Trophoblast cell (in vitro differentiated cells and primary cell): ENCODE measurements at regions not wholly inside any gene's neighbourhood (a gene's known extent, or its start where the extent isn't known, plus 50 kb on each side); places are given as distances from the start of the nearest gene placed in this dataset.

Experiments used
- DNase-seq, 2 donors: peaks; one replicate each; pipeline ENCODE4 v3.0.0-alpha.2; 2016
- H2AFZ ChIP-seq: 2 replicates; pipeline ENCODE4 v1.6.1; 2013; ENCODE audit warnings: low read length, moderate library complexity, mild to moderate bottlenecking; ENCODE audit not compliant: insufficient read depth, poor library complexity
- H2AK5ac ChIP-seq: 2 replicates; pipeline ENCODE4 v1.6.1; 2013; ENCODE audit warnings: mild to moderate bottlenecking, low read length
- H2BK120ac ChIP-seq: 2 replicates; pipeline ENCODE4 v1.6.1; 2013; ENCODE audit warnings: low read length, mild to moderate bottlenecking, moderate library complexity; ENCODE audit not compliant: insufficient read depth, poor library complexity
- H2BK12ac ChIP-seq: 2 replicates; pipeline ENCODE4 v1.6.1; 2013; ENCODE audit warnings: mild to moderate bottlenecking, low read length, moderate library complexity
- H2BK5ac ChIP-seq: 2 replicates; pipeline ENCODE4 v1.6.1; 2013; ENCODE audit warnings: low read length, low read depth, moderate library complexity, mild to moderate bottlenecking; ENCODE audit not compliant: poor library complexity
- H3K14ac ChIP-seq: 2 replicates; pipeline ENCODE4 v1.6.1; 2013; ENCODE audit warnings: mild to moderate bottlenecking, low read length
- H3K18ac ChIP-seq: 2 replicates; pipeline ENCODE4 v1.6.1; 2013; ENCODE audit warnings: mild to moderate bottlenecking, low read length
- H3K23ac ChIP-seq: 2 replicates; pipeline ENCODE4 v1.6.1; 2013; ENCODE audit warnings: low read length
- H3K27ac ChIP-seq: 2 replicates; pipeline ENCODE4 v1.5.1; 2013; ENCODE audit warnings: low read depth, mild to moderate bottlenecking, inconsistent platforms, low read length, moderate library complexity
- H3K27me3 ChIP-seq: 2 replicates; pipeline ENCODE4 v1.6.1; 2013; ENCODE audit warnings: inconsistent platforms, mild to moderate bottlenecking, low read length, moderate library complexity; ENCODE audit not compliant: insufficient read depth
- H3K36me3 ChIP-seq, 2 experiments: 1 replicate in 1 of 2; 2 replicates in 1 of 2; pipeline ENCODE4 v1.6.1; 2013; ENCODE audit warnings: low read length in 2 of 2, mild to moderate bottlenecking in 2 of 2, moderate library complexity in 1 of 2; ENCODE audit not compliant: insufficient read depth in 2 of 2, control insufficient read depth in 1 of 2
- H3K4ac ChIP-seq: 2 replicates; pipeline ENCODE4 v1.6.1; 2013; ENCODE audit warnings: low read depth, mild to moderate bottlenecking, low read length, moderate library complexity
- H3K4me1 ChIP-seq, 2 experiments: 1 replicate in 1 of 2; 2 replicates in 1 of 2; pipeline ENCODE4 v1.6.1; 2013; ENCODE audit warnings: low read length in 2 of 2, mild to moderate bottlenecking in 2 of 2, moderate library complexity in 1 of 2; ENCODE audit not compliant: insufficient read depth in 2 of 2, control insufficient read depth in 1 of 2
- H3K4me2 ChIP-seq: 2 replicates; pipeline ENCODE4 v1.6.1; 2013; ENCODE audit warnings: inconsistent platforms, mild to moderate bottlenecking, low read length, moderate library complexity
- H3K4me3 ChIP-seq: 2 replicates; pipeline ENCODE4 v1.5.1; 2013; ENCODE audit warnings: mild to moderate bottlenecking, low read depth, low read length, inconsistent platforms
- H3K79me1 ChIP-seq: one replicate; pipeline ENCODE4 v1.6.1; 2013; ENCODE audit warnings: low read length
- H3K79me2 ChIP-seq: 2 replicates; pipeline ENCODE4 v1.6.1; 2013; ENCODE audit warnings: low read length, mild to moderate bottlenecking; ENCODE audit not compliant: control insufficient read depth, insufficient read depth, poor library complexity
- H3K9ac ChIP-seq: 2 replicates; pipeline ENCODE4 v1.6.1; 2013; ENCODE audit warnings: mild to moderate bottlenecking, low read length
- H3K9me3 ChIP-seq: 2 replicates; pipeline ENCODE4 v1.6.1; 2013; ENCODE audit warnings: low read depth, mild to moderate bottlenecking, control low read depth, inconsistent platforms, low read length; ENCODE audit not compliant: insufficient read depth
- H4K12ac ChIP-seq: 2 replicates; pipeline ENCODE4 v1.6.1; 2013; ENCODE audit warnings: low read depth, mild to moderate bottlenecking, low read length, moderate library complexity
- H4K8ac ChIP-seq: 2 replicates; pipeline ENCODE4 v1.6.1; 2013; ENCODE audit warnings: low read depth, mild to moderate bottlenecking, low read length, moderate library complexity
- H4K91ac ChIP-seq: one replicate; pipeline ENCODE4 v1.6.1; 2013; ENCODE audit warnings: low read depth, mild to moderate bottlenecking, low read length, moderate library complexity
- WGBS: extraction: QIAGEN DNeasy Blood & Tissue Kit; methylation state at CpG from one replicate; pipeline ENCODE4 v1.1.7; 2013; ENCODE audit warnings: missing lambda C conversion rate; ENCODE audit not compliant: insufficient read length, insufficient coverage; ENCODE audit errors: extremely low coverage; 5-methylcytosine and 5-hydroxymethylcytosine counted together

- H3K36me3 ChIP-seq: no peaks in the 10 kb centered on the region
- no peak overlapping the region for H3K4me2 ChIP-seq
- H2AFZ ChIP-seq: no peak overlapping the region
Observed at GRCh38 chr18:68574311-68574710, 140.6 kb downstream of the TMX3 start.

GRCh38 chr18:68569936-68570335, 145.0 kb downstream of the TMX3 start:
- no peak overlapping the region for H3K9ac ChIP-seq
- H3K14ac ChIP-seq: no peak overlapping the region
- H3K18ac ChIP-seq: no peak overlapping the region
- H2AK5ac ChIP-seq: no peak overlapping the region
- no peak overlapping the region for H2BK12ac ChIP-seq
- no peak overlapping the region for H3K4ac ChIP-seq
- H3K27ac ChIP-seq: no peak overlapping the region
- H3K79me1 ChIP-seq: no peaks in the 10 kb centered on the region
- H2AFZ ChIP-seq: no peak overlapping the region
- H3K27me3 ChIP-seq: no peaks in the 10 kb centered on the region
- H2BK120ac ChIP-seq: no peak overlapping the region
- no peak overlapping the region for H3K4me2 ChIP-seq
- no peak overlapping the region for H2BK5ac ChIP-seq
- no peaks in the 10 kb centered on the region for H3K36me3 ChIP-seq
- no CpG with 5 or more reads among the region's 3 CpGs for whole genome bisulfite sequencing
- no peaks in the 10 kb centered on the region for H3K4me1 ChIP-seq
- H4K12ac ChIP-seq: no peak overlapping the region
- no peak overlapping the region for H3K23ac ChIP-seq
- no peak overlapping the region for H3K4me3 ChIP-seq
- no peak overlapping the region for H4K91ac ChIP-seq
- no peaks in the 10 kb centered on the region for H3K9me3 ChIP-seq
- H3K79me2 ChIP-seq: no peaks in the 10 kb centered on the region
- no peak for DNase-seq
- H4K8ac ChIP-seq: no peak overlapping the region

More at GRCh38 chr18:68574311-68574710, 140.6 kb downstream of the TMX3 start:
- H3K9me3 ChIP-seq: no peaks in the 10 kb centered on the region
- H3K9ac ChIP-seq: no peak overlapping the region
- H4K8ac ChIP-seq: no peak overlapping the region
- no peak overlapping the region for H3K18ac ChIP-seq
- no peak overlapping the region for H3K27ac ChIP-seq
- H3K79me1 ChIP-seq: no peaks in the 10 kb centered on the region
- H3K4me1 ChIP-seq: no peaks in the 10 kb centered on the region
- no peak overlapping the region for H3K14ac ChIP-seq
- no peak overlapping the region for H4K91ac ChIP-seq
- H3K79me2 ChIP-seq: no peaks in the 10 kb centered on the region
- no peak overlapping the region for H2AK5ac ChIP-seq
- WGBS: no CpG with 5 or more reads among the region's 5 CpGs
- H2BK12ac ChIP-seq: no peak overlapping the region
- H4K12ac ChIP-seq: no peak overlapping the region
- no peak overlapping the region for H3K4ac ChIP-seq
- H2BK120ac ChIP-seq: no peak overlapping the region
- no peak for DNase-seq
- H2BK5ac ChIP-seq: no peak overlapping the region
- no peak overlapping the region for H3K4me3 ChIP-seq
- H3K27me3 ChIP-seq: no peaks in the 10 kb centered on the region
- H3K23ac ChIP-seq: no peak overlapping the region

- H3K9ac ChIP-seq: no peak overlapping the region
- no peak overlapping the region for H2AFZ ChIP-seq
- H3K79me2 ChIP-seq: no peaks in the 10 kb centered on the region
- H3K9me3 ChIP-seq: no peaks in the 10 kb centered on the region
- no peak overlapping the region for H2BK5ac ChIP-seq
- no peak overlapping the region for H3K14ac ChIP-seq
- no peaks in the 10 kb centered on the region for H3K27me3 ChIP-seq
- H2AK5ac ChIP-seq: no peak overlapping the region
- no peak overlapping the region for H4K12ac ChIP-seq
- H4K91ac ChIP-seq: no peak overlapping the region
- no peak overlapping the region for H3K18ac ChIP-seq
- no peaks in the 10 kb centered on the region for H3K36me3 ChIP-seq
- H3K79me1 ChIP-seq: no peaks in the 10 kb centered on the region
- no peak overlapping the region for H2BK12ac ChIP-seq
- H3K4me1 ChIP-seq: no peaks in the 10 kb centered on the region
- no peak overlapping the region for H3K4ac ChIP-seq
- H4K8ac ChIP-seq: no peak overlapping the region
- no peak overlapping the region for H2BK120ac ChIP-seq
- no peak overlapping the region for H3K4me2 ChIP-seq
- H3K4me3 ChIP-seq: no peak overlapping the region
- no peak overlapping the region for H3K27ac ChIP-seq
- no peak for DNase-seq
- WGBS: no CpG with 5 or more reads among the region's 4 CpGs
- H3K23ac ChIP-seq: no peak overlapping the region
Observed at GRCh38 chr18:68568364-68569155, 146.3 kb downstream of the TMX3 start.

GRCh38 chr18:68566991-68567390, 147.9 kb downstream of the TMX3 start:
- no peak overlapping the region for H2BK120ac ChIP-seq
- H3K9me3 ChIP-seq: no peaks in the 10 kb centered on the region
- H3K79me1 ChIP-seq: no peaks in the 10 kb centered on the region
- H3K14ac ChIP-seq: no peak overlapping the region
- no peak overlapping the region for H4K91ac ChIP-seq
- no peaks in the 10 kb centered on the region for H3K27me3 ChIP-seq
- H4K12ac ChIP-seq: no peak overlapping the region
- H3K18ac ChIP-seq: no peak overlapping the region
- H3K4me3 ChIP-seq: no peak overlapping the region
- no peak overlapping the region for H2BK12ac ChIP-seq
- DNase-seq: no peak
- no peak overlapping the region for H3K4ac ChIP-seq
- no CpG with 5 or more reads among the region's 2 CpGs for WGBS
- no peaks in the 10 kb centered on the region for H3K4me1 ChIP-seq
- H3K23ac ChIP-seq: no peak overlapping the region
- no peak overlapping the region for H4K8ac ChIP-seq
- no peak overlapping the region for H2BK5ac ChIP-seq
- no peak overlapping the region for H3K9ac ChIP-seq
- no peak overlapping the region for H3K27ac ChIP-seq
- no peak overlapping the region for H3K4me2 ChIP-seq
- no peak overlapping the region for H2AFZ ChIP-seq
- no peaks in the 10 kb centered on the region for H3K79me2 ChIP-seq
- H3K36me3 ChIP-seq: no peaks in the 10 kb centered on the region
- H2AK5ac ChIP-seq: no peak overlapping the region
